HepG2 (cell line): ENCODE measurements at regions not wholly inside any gene's neighbourhood (a gene's known extent, or its start where the extent isn't known, plus 50 kb on each side); places are given as distances from the start of the nearest gene placed in this dataset.
A peak's percentile ranks its signal among the peaks of the same experiment; 100 is the strongest.

ENCODE experiments used
- ATAC-seq: fragments of 200-7000 bp; cut with Tn5 transposase; 3 replicates; pipeline ENCODE4 v1.9.1; 2020; ENCODE audit warnings: mild to moderate bottlenecking, moderate library complexity
- BruUV-seq: library from RNA; stranded (reverse); fragments of 400-500 nt; replicated peaks from 2 replicates; lab custom pipeline; 2021; lab: Mats Ljungman, UMichigan
- CTCF ChIA-PET: fragments of 300-600 bp; formaldehyde crosslinking; extraction: SDS; loops from one replicate; lab custom pipeline; 2021; ENCODE audit warnings: low total read pairs, inconsistent platforms, low intra/inter-chr PET ratio; lab: Yijun Ruan, JAX
- POLR2A ChIA-PET: fragments of 350-600 bp; sonication (Branson Sonifier 250); formaldehyde crosslinking; loops from one replicate; lab custom pipeline; 2020; ENCODE audit warnings: antibody characterized with exemption, inconsistent platforms; lab: Yijun Ruan, JAX
- DNase-seq: peaks from one replicate; pipeline ENCODE4 v3.0.0-alpha.2; 2015; ENCODE audit warnings: low spot score
- FAIRE-seq: peaks from 3 replicates; lab custom pipeline; 2011; peaks lifted over from hg19 to GRCh38; lab: Jason Lieb, UNC
- H2AFZ ChIP-seq: one replicate; pipeline ENCODE4 v1.6.1; 2011; ENCODE audit warnings: low read length, inconsistent platforms
- H3K27ac ChIP-seq: fragments of 300-600 bp; 3 replicates; pipeline ENCODE4 v1.8.0; 2011; ENCODE audit warnings: mixed run types, mild to moderate bottlenecking, mixed read lengths, low read length, inconsistent platforms; ENCODE audit not compliant: insufficient read depth; ENCODE audit errors: extremely low read length
- H3K27me3 ChIP-seq, 2 experiments: fragments of 200-600 bp in 1 of 2; 2 replicates in 1 of 2; 3 replicates in 1 of 2; pipeline versions ENCODE4 v1.6.0 to v1.8.0; 2011; ENCODE audit warnings: low read length in 2 of 2, mild to moderate bottlenecking in 2 of 2, moderate library complexity in 2 of 2, inconsistent platforms in 1 of 2; ENCODE audit not compliant: insufficient read depth in 2 of 2, control insufficient read depth in 1 of 2
- H3K36me3 ChIP-seq, 2 experiments: fragments of 200-600 bp in 1 of 2; replicated peaks in 1 of 2; 2 replicates in 1 of 2; 3 replicates in 1 of 2; pipeline versions ENCODE4 v1.5.1 to v1.8.0; 2011; ENCODE audit warnings: low read length in 2 of 2, inconsistent platforms in 1 of 2; ENCODE audit not compliant: insufficient read depth in 2 of 2, control insufficient read depth in 1 of 2
- H3K4me1 ChIP-seq: 2 replicates; pipeline ENCODE4 v1.5.1; 2012; ENCODE audit warnings: low read length, inconsistent platforms; ENCODE audit not compliant: insufficient read depth
- H3K4me2 ChIP-seq: 2 replicates; pipeline ENCODE4 v1.6.0; 2011; ENCODE audit warnings: low read depth, low read length, inconsistent platforms
- H3K4me3 ChIP-seq, 3 experiments: fragments of 200-600 bp in 1 of 3; sonication (generic), shearing (Covaris generic) in 1 of 3; replicated peaks in 1 of 3; 2 replicates each; pipeline ENCODE4 v1.5.1; 2011 to 2016; ENCODE audit warnings: low read length in 3 of 3, inconsistent platforms in 2 of 3, low read depth in 2 of 3, mild to moderate bottlenecking in 2 of 3, control low read depth in 1 of 3, mixed read lengths in 1 of 3; ENCODE audit not compliant: insufficient read depth in 1 of 3
- H3K79me2 ChIP-seq: one replicate; pipeline ENCODE4 v1.6.1; 2011; ENCODE audit warnings: low read length, inconsistent platforms; ENCODE audit not compliant: insufficient read depth
- H3K9ac ChIP-seq: 2 replicates; pipeline ENCODE4 v1.6.0; 2011; ENCODE audit warnings: mild to moderate bottlenecking, low read depth, low read length, inconsistent platforms; ENCODE audit not compliant: insufficient read depth
- H3K9me3 ChIP-seq: 2 replicates; pipeline ENCODE4 v1.5.1; 2012; ENCODE audit warnings: mild to moderate bottlenecking, low read length
- H4K20me1 ChIP-seq: 2 replicates; pipeline ENCODE4 v1.6.0; 2011; ENCODE audit warnings: inconsistent platforms, mild to moderate bottlenecking, low read length, moderate library complexity; ENCODE audit not compliant: insufficient read depth
- E2F2 ChIP-seq: sonication (generic); formaldehyde crosslinking; IDR thresholded peaks from 2 replicates; pipeline ENCODE4 v1.4.0; 2020; ENCODE audit warnings: missing genetic modification reagents, borderline replicate concordance
- SP5 ChIP-seq: IDR thresholded peaks from 2 replicates; pipeline ENCODE4 v1.6.1; 2016; ENCODE audit warnings: low read depth, borderline replicate concordance
- ZNF629 ChIP-seq: sonication (generic); formaldehyde crosslinking; conservative IDR thresholded peaks from 2 replicates; pipeline ENCODE4 v1.5.0; 2020; ENCODE audit warnings: missing genetic modification reagents
- ZSCAN30 ChIP-seq: sonication (generic); formaldehyde crosslinking; IDR thresholded peaks from 2 replicates; pipeline ENCODE4 v1.5.0; 2020; ENCODE audit warnings: mild to moderate bottlenecking, missing genetic modification reagents
- WGBS: methylation state at CpG from one replicate; pipeline ENCODE4 v1.1.6; 2017; ENCODE audit warnings: low lambda C conversion rate; 5-methylcytosine and 5-hydroxymethylcytosine counted together
- in situ Hi-C: cut with HindIII; loops from 2 replicates; pipeline ENCODE4 v1.10.0; 2017; ENCODE audit warnings: low pct_unique_long_range_greater_than_20kb; ENCODE audit not compliant: extremely low pct_ligation_motif_present
- intact Hi-C: fragments of 100-400 bp; cut with micrococcal nuclease; formaldehyde crosslinking; loops from one replicate; pipeline ENCODE4 v1.10.0; 2022; ENCODE audit not compliant: unreplicated experiment

GRCh38 chr15:70180186-70180875 lies 82.6 kb upstream of the TLE3 start:
- Histone ChIP-seq H2AFZ (no peak overlapping the region), H3K27me3 (peaks cover 0 to 40% of the 10 kb centered on the region in 2 experiments; a peak in 2 of 5 replicates), H4K20me1 (no peaks in the 10 kb centered on the region), H3K79me2 (no peaks in the 10 kb centered on the region), H3K9me3 (no peaks in the 10 kb centered on the region), H3K4me3 (no peak overlapping the region), H3K4me1 (peaks cover 11% of the 10 kb centered on the region), H3K27ac (no peak overlapping the region), H3K4me2 (no peak overlapping the region), H3K9ac (no peak overlapping the region), H3K36me3 (no peaks in the 10 kb centered on the region)
- BruUV-seq, result no TSS peak
- DNase-seq (no peak), FAIRE-seq (no peak), ATAC-seq (no peak)
- ChIA-PET CTCF (no interaction called here), POLR2A (no interaction called here)
- WGBS, result 69% methylated on average over 15 of the region's 15 CpGs
- TF ChIP-seq ZNF629 (CRISPR knock-in tag) (peak; percentile 56), SP5 (CRISPR knock-in tag) (no peak)
- intact Hi-C loops, result no loop called here
- in situ Hi-C loops, result no loop called here

GRCh38 chr15:70179309-70179892 lies 81.7 kb upstream of the TLE3 start:
- ATAC-seq, result no peak

More at GRCh38 chr15:70179309-70179892, 81.7 kb upstream of the TLE3 start:
- H3K4me2 ChIP-seq, result no peak overlapping the region
- H3K9ac ChIP-seq, result no peak overlapping the region
- no peak overlapping the region for H3K4me3 ChIP-seq
- H3K79me2 ChIP-seq, result no peaks in the 10 kb centered on the region
- H4K20me1 ChIP-seq, result no peaks in the 10 kb centered on the region
- 79% methylated on average over 1 of the region's 1 CpG for WGBS
- DNase-seq (no peak), FAIRE-seq (no peak)
- in situ Hi-C loops, result no loop called here
- no peaks in the 10 kb centered on the region for H3K36me3 ChIP-seq
- peaks cover 11% of the 10 kb centered on the region for H3K4me1 ChIP-seq
- intact Hi-C loops, result no loop called here
- H3K27ac ChIP-seq, result no peak overlapping the region
- TF ChIP-seq ZSCAN30 (CRISPR knock-in tag) (no peak), E2F2 (CRISPR knock-in tag) (no peak), ZNF629 (CRISPR knock-in tag) (peak; percentile 76)
- ChIA-PET CTCF (no interaction called here), POLR2A (no interaction called here)
- no peak overlapping the region for H2AFZ ChIP-seq
- peaks cover 0 to 37% of the 10 kb centered on the region in 2 experiments; a peak in 2 of 5 replicates for H3K27me3 ChIP-seq
- BruUV-seq, result no TSS peak
- no peaks in the 10 kb centered on the region for H3K9me3 ChIP-seq
